K562 (cell line): ENCODE measurements at regions not wholly inside any gene's neighbourhood (a gene's known extent, or its start where the extent isn't known, plus 50 kb on each side); places are given as distances from the start of the nearest gene placed in this dataset.
A peak's percentile ranks its signal among the peaks of the same experiment; 100 is the strongest.

ENCODE experiments used
- BACH1 ChIP-seq: fragments of 200-800 bp; sonication (Bioruptor generic); IDR thresholded peaks from 2 replicates; pipeline ENCODE4 v1.6.1; 2016; ENCODE audit warnings: missing genetic modification characterization, missing compliant biosample characterization
- CXXC5 ChIP-seq: fragments of 250-450 bp; sonication (Bioruptor Pico); IDR thresholded peaks from 2 replicates; pipeline ENCODE4 v1.8.0; 2022; ENCODE audit warnings: inconsistent platforms, mild to moderate bottlenecking, moderate library complexity
- DIDO1 ChIP-seq: fragments of 450-650 bp; IDR thresholded peaks from 2 replicates; pipeline ENCODE4 v1.6.1; 2016; ENCODE audit warnings: low read depth, missing biosample characterization, missing genetic modification characterization
- EZH2 ChIP-seq: IDR thresholded peaks from 2 replicates; pipeline ENCODE4 v1.6.1; 2012; ENCODE audit warnings: low read depth, mild to moderate bottlenecking, inconsistent platforms, low read length, borderline replicate concordance
- HOXB6 ChIP-seq: fragments of 250-450 bp; sonication (Bioruptor Pico); IDR thresholded peaks from 2 replicates; pipeline ENCODE4 v1.5.1; 2022; ENCODE audit warnings: mild to moderate bottlenecking, borderline replicate concordance
- LEF1 ChIP-seq: fragments of 450-650 bp; IDR thresholded peaks from 2 replicates; pipeline ENCODE4 v1.6.1; 2016; ENCODE audit warnings: mild to moderate bottlenecking
- MAFG ChIP-seq: fragments of 450-650 bp; conservative IDR thresholded peaks from 2 replicates; pipeline ENCODE4 v1.6.1; 2016; ENCODE audit warnings: missing genetic modification characterization, missing compliant biosample characterization
- MAX ChIP-seq: sonication (generic); formaldehyde crosslinking; IDR thresholded peaks from 2 replicates; pipeline ENCODE4 v1.9.0; 2022; ENCODE audit warnings: mild to moderate bottlenecking, missing genetic modification reagents
- MAZ ChIP-seq, 2 experiments: fragments of 450-650 bp in 1 of 2; sonication (generic) in 1 of 2; formaldehyde crosslinking; IDR thresholded peaks in 1 of 2; conservative IDR thresholded peaks in 1 of 2; 2 replicates each; pipeline versions ENCODE4 v1.4.0 to v1.5.0; 2020; ENCODE audit warnings: mild to moderate bottlenecking in 1 of 2, missing genetic modification reagents in 1 of 2
- POLR2B ChIP-seq: fragments of 450-650 bp; IDR thresholded peaks from 2 replicates; pipeline ENCODE4 v1.6.1; 2018; ENCODE audit warnings: low read depth; ENCODE audit not compliant: partially characterized antibody
- PTRF ChIP-seq: fragments of 450-650 bp; IDR thresholded peaks from 2 replicates; pipeline ENCODE4 v1.6.1; 2016; ENCODE audit warnings: mild to moderate bottlenecking, missing genetic modification characterization, missing compliant biosample characterization
- SFPQ ChIP-seq: fragments of 200-400 bp; formaldehyde crosslinking; IDR thresholded peaks from 2 replicates; pipeline ENCODE4 v1.6.1; 2017; ENCODE audit warnings: mild to moderate bottlenecking, low read depth, low read length, moderate library complexity
- SUPT5H ChIP-seq: fragments of 450-650 bp; IDR thresholded peaks from 2 replicates; pipeline ENCODE4 v1.6.1; 2016
- WHSC1 ChIP-seq: IDR thresholded peaks from one replicate; pipeline ENCODE4 v1.6.1; 2012; ENCODE audit warnings: low read length, control low read depth, inconsistent platforms
- ZBTB43 ChIP-seq: sonication (generic); formaldehyde crosslinking; IDR thresholded peaks from 2 replicates; pipeline ENCODE4 v1.8.0; 2023; ENCODE audit warnings: mild to moderate bottlenecking, missing genetic modification reagents
- ZBTB49 ChIP-seq: sonication (generic); formaldehyde crosslinking; IDR thresholded peaks from 2 replicates; pipeline ENCODE4 v1.8.0; 2022; ENCODE audit warnings: missing genetic modification reagents, mild to moderate bottlenecking, borderline replicate concordance
- ZFX ChIP-seq: sonication (generic); formaldehyde crosslinking; IDR thresholded peaks from 2 replicates; pipeline ENCODE4 v1.8.0; 2022; ENCODE audit warnings: mild to moderate bottlenecking, missing genetic modification reagents, moderate library complexity
- ZNF175 ChIP-seq: fragments of 200-800 bp; sonication (Bioruptor generic); IDR thresholded peaks from 2 replicates; pipeline ENCODE4 v1.6.1; 2016; ENCODE audit warnings: low read depth, mild to moderate bottlenecking, missing genetic modification characterization, missing compliant biosample characterization
- ZNF280A ChIP-seq: fragments of 450-650 bp; IDR thresholded peaks from 2 replicates; pipeline ENCODE4 v1.6.1; 2018; ENCODE audit warnings: mild to moderate bottlenecking, low read depth; ENCODE audit not compliant: partially characterized antibody
- ZNF766 ChIP-seq: fragments of 200-800 bp; sonication (Bioruptor generic); conservative IDR thresholded peaks from 2 replicates; pipeline ENCODE4 v1.6.1; 2016; ENCODE audit warnings: missing genetic modification characterization, missing compliant biosample characterization

- TF ChIP-seq ZFX (CRISPR knock-in tag) = peak; percentile 44
- no peak for TF ChIP-seq ZNF766
- no peak for TF ChIP-seq MAX
- TF ChIP-seq ZNF280A = no peak
- no peak for TF ChIP-seq MAFG (tag)
- no peak for TF ChIP-seq ZBTB43 (CRISPR knock-in tag)
- TF ChIP-seq SUPT5H = peak; percentile 40; the same call in 1 of the 2 replicates
- TF ChIP-seq CXXC5 (CRISPR knock-in tag) = peak; percentile 36; the same call in 1 of the 2 replicates
- TF ChIP-seq HOXB6 (CRISPR knock-in tag) = no peak
- TF ChIP-seq DIDO1 (tag) = no peak
- TF ChIP-seq ZBTB49 (CRISPR knock-in tag) = no peak
- TF ChIP-seq SFPQ = no peak
- TF ChIP-seq ZNF175 (CRISPR knock-in tag) = no peak
- TF ChIP-seq BACH1 (tag) = no peak
- TF ChIP-seq WHSC1 = no peak
- TF ChIP-seq LEF1 = no peak
- TF ChIP-seq MAZ (CRISPR knock-in tag; conservative IDR thresholded peaks at IDR 0.05 in 1 of 2, IDR thresholded peaks at IDR 0.05 in 1 of 2) = peak; percentile 68
- no peak for TF ChIP-seq EZH2
- no peak for TF ChIP-seq PTRF (tag)
- TF ChIP-seq POLR2B = no peak
These were observed 82.3 kb upstream of the CD99 start (continued) for GRCh38 chrX:2608638-2609430.
